IPS DF 6.9 (cell line): ENCODE measurements at regions not wholly inside any gene's neighbourhood (a gene's known extent, or its start where the extent isn't known, plus 50 kb on each side); places are given as distances from the start of the nearest gene placed in this dataset.

ENCODE experiments used
- DNase-seq: peaks from one replicate; pipeline ENCODE4 v3.0.0-alpha.2; 2013; ENCODE audit warnings: low read depth, low spot score
- H3K27ac ChIP-seq: one replicate; pipeline ENCODE4 v1.5.1; 2013; ENCODE audit warnings: low read length, control low read depth
- H3K27me3 ChIP-seq: 2 replicates; pipeline ENCODE4 v1.6.1; 2013; ENCODE audit warnings: mild to moderate bottlenecking, low read length; ENCODE audit not compliant: control insufficient read depth, insufficient read depth
- H3K36me3 ChIP-seq: 2 replicates; pipeline ENCODE4 v1.6.1; 2013; ENCODE audit warnings: low read length; ENCODE audit not compliant: control insufficient read depth, insufficient read depth
- H3K4me1 ChIP-seq: 2 replicates; pipeline ENCODE4 v1.6.1; 2013; ENCODE audit warnings: low read length; ENCODE audit not compliant: control insufficient read depth, insufficient read depth
- H3K4me3 ChIP-seq: 2 replicates; pipeline ENCODE4 v1.5.1; 2013; ENCODE audit warnings: mild to moderate bottlenecking, low read length
- H3K9me3 ChIP-seq: 2 replicates; pipeline ENCODE4 v1.6.1; 2013; ENCODE audit warnings: low read length, inconsistent platforms; ENCODE audit not compliant: control insufficient read depth, insufficient read depth
- WGBS: extraction: QIAGEN DNeasy Blood & Tissue Kit; methylation state at CpG from one replicate; pipeline ENCODE4 v1.1.7; 2013; ENCODE audit warnings: mixed read lengths, missing lambda C conversion rate; ENCODE audit not compliant: insufficient read length, insufficient coverage; 5-methylcytosine and 5-hydroxymethylcytosine counted together

DNA sequence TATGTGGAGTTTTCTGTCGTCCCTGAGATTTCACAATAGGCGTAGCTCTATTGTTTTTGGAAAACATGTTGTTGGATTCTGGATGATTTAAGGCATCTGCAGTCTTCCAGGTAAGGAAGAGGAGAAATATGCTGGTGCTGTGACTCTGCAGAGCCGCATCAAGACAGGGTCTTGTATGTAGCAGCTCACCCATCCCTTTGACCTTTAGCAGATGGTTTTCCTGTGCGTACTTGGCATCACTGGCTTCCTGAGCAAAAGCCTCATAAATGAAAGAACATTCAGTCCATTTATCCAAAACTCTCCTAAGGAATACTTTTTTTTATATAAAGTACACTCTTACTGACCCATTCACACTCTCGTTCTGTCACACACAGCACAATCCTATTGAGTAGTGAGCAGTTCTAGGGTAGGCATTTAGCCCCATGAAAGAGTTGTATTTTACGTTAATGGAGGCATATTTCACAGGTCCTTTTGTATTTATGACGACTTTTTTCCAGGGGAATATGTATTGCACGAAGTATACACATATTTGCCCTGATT, 443.9 kb downstream of the STK39 start:
- H3K4me1 ChIP-seq = peaks cover 2% of the 10 kb centered on the region; the same call in 1 of the 2 replicates
- WGBS = no CpG with 5 or more reads among the region's 8 CpGs
- no peaks in the 10 kb centered on the region for H3K9me3 ChIP-seq
- no peak overlapping the region for H3K27ac ChIP-seq
- DNase-seq = no peak
- H3K36me3 ChIP-seq = no peaks in the 10 kb centered on the region
- no peak overlapping the region for H3K4me3 ChIP-seq
- no peaks in the 10 kb centered on the region for H3K27me3 ChIP-seq

DNA sequence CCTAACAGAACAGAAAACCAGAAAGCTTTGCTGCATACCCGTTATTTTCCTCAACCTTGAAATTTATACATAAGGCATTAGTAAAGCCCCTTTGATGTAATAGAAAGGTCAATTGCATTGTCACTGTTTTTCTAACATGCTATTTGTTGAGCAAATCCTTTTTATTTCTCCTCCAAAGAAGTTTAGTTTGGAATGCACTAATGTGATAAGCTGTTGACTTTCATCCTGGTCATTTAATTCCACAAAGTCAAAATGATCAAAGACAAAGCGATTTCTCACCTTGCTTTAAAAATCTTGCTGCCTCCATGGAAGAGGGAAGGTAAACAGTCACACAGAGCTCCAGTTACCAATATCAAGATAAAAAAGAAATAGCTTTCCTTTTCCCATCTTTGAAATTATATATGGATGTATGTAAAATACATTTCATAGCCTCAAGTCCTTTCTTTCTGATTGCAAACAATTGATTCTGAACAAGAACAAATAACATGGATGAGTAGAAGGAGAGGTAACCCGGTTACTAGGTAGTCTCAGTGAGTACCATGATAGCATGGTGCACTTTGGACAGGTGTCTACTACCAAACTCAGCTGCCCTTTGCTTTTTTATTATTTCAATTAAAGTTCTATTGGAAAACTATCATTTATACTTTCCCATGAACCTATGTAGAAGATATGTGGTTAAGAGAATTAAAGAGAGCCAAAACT, 452.7 kb downstream of the STK39 start:
- H3K9me3 ChIP-seq = no peaks in the 10 kb centered on the region
- DNase-seq = no peak
- no CpG with 5 or more reads among the region's 3 CpGs for WGBS
- peaks cover 4% of the 10 kb centered on the region; the same call in 1 of the 2 replicates for H3K4me1 ChIP-seq
- no peak overlapping the region for H3K27ac ChIP-seq
- no peaks in the 10 kb centered on the region for H3K36me3 ChIP-seq
- H3K27me3 ChIP-seq = no peaks in the 10 kb centered on the region
- H3K4me3 ChIP-seq = no peak overlapping the region

GRCh38 chr2:167793725-167794124, 453.7 kb downstream of the STK39 start:
- no peaks in the 10 kb centered on the region for H3K9me3 ChIP-seq
- no peaks in the 10 kb centered on the region for H3K27me3 ChIP-seq
- WGBS = no CpG with 5 or more reads among the region's 3 CpGs
- peaks cover 4% of the 10 kb centered on the region; the same call in 1 of the 2 replicates for H3K4me1 ChIP-seq
- H3K36me3 ChIP-seq = no peaks in the 10 kb centered on the region
- no peak for DNase-seq
- H3K4me3 ChIP-seq = no peak overlapping the region
- no peak overlapping the region for H3K27ac ChIP-seq

GRCh38 chr2:167792126-167792525, 455.3 kb downstream of the STK39 start:
- no peak overlapping the region for H3K4me3 ChIP-seq
- no CpG with 5 or more reads among the region's 1 CpG for WGBS
- no peaks in the 10 kb centered on the region for H3K27me3 ChIP-seq
- H3K4me1 ChIP-seq = peaks cover 4% of the 10 kb centered on the region; the same call in 1 of the 2 replicates
- no peak overlapping the region for H3K27ac ChIP-seq
- no peaks in the 10 kb centered on the region for H3K9me3 ChIP-seq
- no peaks in the 10 kb centered on the region for H3K36me3 ChIP-seq
- no peak for DNase-seq

DNA sequence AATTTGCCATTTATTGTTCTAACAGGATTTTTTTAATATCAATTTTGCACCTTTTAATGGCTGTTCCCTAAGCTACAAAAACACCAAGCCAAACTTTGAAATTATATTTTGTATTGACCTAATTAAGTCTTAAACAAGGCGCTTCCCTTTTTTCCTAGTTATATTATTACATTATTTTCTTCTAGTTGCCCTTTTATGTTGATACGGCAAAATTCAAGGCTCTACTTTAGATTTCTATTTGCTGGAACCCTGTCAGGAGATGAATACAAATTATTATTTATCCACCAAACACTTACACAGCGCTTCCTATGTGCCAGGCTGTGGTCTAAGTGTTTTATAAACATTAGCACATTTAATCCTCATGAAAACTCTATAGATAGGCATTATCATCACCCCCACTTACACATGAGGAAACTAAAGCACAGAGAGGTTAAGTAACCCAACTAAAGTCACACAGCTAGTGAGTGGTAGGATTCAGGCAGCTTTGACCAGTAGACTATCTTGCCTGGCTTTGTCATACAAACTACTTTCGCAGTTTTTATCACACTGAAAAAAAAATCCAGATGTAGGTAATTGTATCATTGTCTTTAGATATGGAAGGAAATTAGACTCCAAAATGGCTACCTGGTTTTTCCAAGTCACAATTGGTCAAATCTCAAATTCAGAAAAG, 456.5 kb downstream of the STK39 start:
- Histone ChIP-seq H3K27me3 (no peaks in the 10 kb centered on the region), H3K27ac (no peak overlapping the region), H3K4me3 (no peak overlapping the region), H3K4me1 (peaks cover 4% of the 10 kb centered on the region; the same call in 1 of the 2 replicates), H3K9me3 (no peaks in the 10 kb centered on the region), H3K36me3 (no peaks in the 10 kb centered on the region)
- WGBS = no CpG with 5 or more reads among the region's 4 CpGs
- no peak for DNase-seq

DNA sequence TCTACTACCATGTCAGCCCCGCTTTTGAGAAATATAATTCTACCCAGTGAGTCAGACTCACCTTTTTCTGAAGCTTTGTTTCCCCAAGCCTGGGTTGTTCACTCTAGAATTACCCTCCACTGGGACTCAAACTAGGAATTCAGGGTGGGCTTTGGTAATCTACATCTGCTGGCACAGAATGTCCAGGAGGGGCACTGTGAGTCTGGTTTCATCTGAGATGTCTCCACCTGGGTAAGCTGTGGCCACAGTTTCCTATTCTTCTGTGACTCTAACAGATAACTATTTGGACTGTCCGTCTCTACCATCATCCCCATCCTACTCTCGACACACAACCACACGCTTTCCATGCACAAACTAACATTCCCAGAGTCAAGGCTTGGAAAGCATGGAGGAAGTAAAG, 457.2 kb downstream of the STK39 start:
- H3K27me3 ChIP-seq = no peaks in the 10 kb centered on the region
- no peak overlapping the region for H3K27ac ChIP-seq
- no peaks in the 10 kb centered on the region for H3K36me3 ChIP-seq
- H3K9me3 ChIP-seq = no peaks in the 10 kb centered on the region
- 100% methylated on average over 3 of the region's 4 CpGs for WGBS
- peaks cover 4% of the 10 kb centered on the region; the same call in 1 of the 2 replicates for H3K4me1 ChIP-seq
- no peak overlapping the region for H3K4me3 ChIP-seq
- DNase-seq = no peak

DNA sequence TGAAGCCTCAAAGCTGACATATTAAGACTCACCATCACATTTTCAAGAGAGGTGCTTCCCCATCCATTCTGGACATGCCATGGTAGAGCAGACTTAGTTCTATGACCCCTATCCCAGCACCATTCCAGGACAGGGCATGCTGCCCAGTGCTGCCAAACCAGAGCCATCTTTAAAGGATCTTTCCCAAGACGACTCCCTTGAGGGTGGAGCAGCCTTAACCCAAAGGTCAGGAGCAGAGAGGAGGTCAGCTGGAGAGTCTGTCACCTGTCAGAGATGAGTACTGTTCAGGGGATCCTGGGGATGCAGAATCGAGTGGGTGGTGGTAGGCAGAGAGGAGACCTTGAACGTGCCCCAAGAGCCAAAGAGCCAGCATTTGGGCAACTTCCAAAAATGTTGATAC, 459.8 kb downstream of the STK39 start:
- Histone ChIP-seq H3K4me1 (no peaks in the 10 kb centered on the region; the same call in 1 of the 2 replicates), H3K27ac (no peak overlapping the region), H3K27me3 (no peaks in the 10 kb centered on the region), H3K36me3 (no peaks in the 10 kb centered on the region), H3K9me3 (no peaks in the 10 kb centered on the region), H3K4me3 (no peak overlapping the region)
- DNase-seq = no peak
- WGBS = no CpG with 5 or more reads among the region's 3 CpGs

DNA sequence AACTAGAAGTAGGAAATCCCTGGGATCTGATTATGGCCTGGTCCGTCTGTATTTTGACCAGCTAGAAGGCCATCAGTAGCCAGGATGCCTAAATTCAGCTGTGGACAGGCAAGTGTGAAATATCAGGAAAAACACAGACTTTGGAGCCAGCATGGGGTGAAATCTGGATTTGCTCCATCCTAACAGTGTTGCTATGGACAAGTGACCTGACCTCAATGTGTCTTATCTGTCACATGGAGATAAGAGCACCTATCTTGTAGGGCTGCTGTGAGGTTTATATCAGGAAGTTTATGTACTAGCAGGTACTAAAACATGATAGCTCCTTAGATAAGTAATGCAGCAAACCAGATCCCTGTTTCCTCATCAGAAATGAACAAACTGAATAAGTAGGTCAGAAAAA, 460.4 kb downstream of the STK39 start:
- H3K36me3 ChIP-seq = no peaks in the 10 kb centered on the region
- DNase-seq = no peak
- H3K27me3 ChIP-seq = no peaks in the 10 kb centered on the region
- no peak overlapping the region for H3K27ac ChIP-seq
- WGBS = no CpG with 5 or more reads among the region's 1 CpG
- H3K9me3 ChIP-seq = no peaks in the 10 kb centered on the region
- no peak overlapping the region for H3K4me3 ChIP-seq
- H3K4me1 ChIP-seq = no peaks in the 10 kb centered on the region; the same call in 1 of the 2 replicates

GRCh38 chr2:167785606-167786216, 461.7 kb downstream of the STK39 start:
- Histone ChIP-seq H3K9me3 (no peaks in the 10 kb centered on the region), H3K4me3 (no peak overlapping the region), H3K4me1 (no peaks in the 10 kb centered on the region; the same call in 1 of the 2 replicates), H3K27ac (no peak overlapping the region), H3K36me3 (no peaks in the 10 kb centered on the region), H3K27me3 (no peaks in the 10 kb centered on the region)
- WGBS = no CpG with 5 or more reads among the region's 6 CpGs
- DNase-seq = no peak

DNA sequence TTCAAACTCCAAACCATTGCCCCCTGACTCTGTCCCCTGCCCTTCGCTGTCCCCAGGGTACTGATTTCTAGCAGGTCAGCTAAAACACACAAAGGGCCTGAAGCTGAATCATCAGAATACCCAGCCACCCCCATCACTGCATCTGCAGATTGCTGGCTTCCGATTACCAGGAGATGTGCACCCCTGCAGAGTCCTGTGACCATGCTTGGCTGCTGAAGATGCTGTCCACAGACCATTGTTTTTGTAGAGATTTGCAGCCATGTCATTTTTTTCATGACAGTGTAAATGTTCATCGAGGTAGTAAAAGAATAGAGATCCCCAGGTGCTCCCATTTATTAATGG, 463.3 kb downstream of the STK39 start:
- no peak overlapping the region for H3K27ac ChIP-seq
- no peaks in the 10 kb centered on the region for H3K27me3 ChIP-seq
- DNase-seq = no peak
- H3K36me3 ChIP-seq = no peaks in the 10 kb centered on the region
- no peak overlapping the region for H3K4me3 ChIP-seq
- H3K9me3 ChIP-seq = no peaks in the 10 kb centered on the region
- WGBS = no CpG with 5 or more reads among the region's 3 CpGs
- no peaks in the 10 kb centered on the region; the same call in 1 of the 2 replicates for H3K4me1 ChIP-seq
